SK-MEL-5 (cell line): ENCODE measurements at regions not wholly inside any gene's neighbourhood (a gene's known extent, or its start where the extent isn't known, plus 50 kb on each side); places are given as distances from the start of the nearest gene placed in this dataset.
"Not testable (repeated sequence)": the region's sequence is repeated elsewhere in the genome, so short reads cannot be mapped to it uniquely, and the experiment has no call there.

Experiments used
- DNase-seq: peaks from one replicate; pipeline ENCODE4 v3.0.0-alpha.2; 2016; ENCODE audit warnings: low read depth, low spot score
- in situ Hi-C: cut with HindIII; loops from 2 replicates; pipeline ENCODE4 v1.10.0; 2016; ENCODE audit warnings: low sequenced_read_pairs, high pct_unique_total_duplicates, low pct_unique_long_range_greater_than_20kb

GRCh38 chr3:34890247-34890646 lies 749.1 kb upstream of the ARPP21 start:
- in situ Hi-C loops: no loop called here
- DNase-seq: no peak

- no peak for DNase-seq
- in situ Hi-C loops: no loop called here
Observed at GRCh38 chr3:34891941-34892340, 747.4 kb upstream of the ARPP21 start.

- DNase-seq: no peak
- in situ Hi-C loops: no loop called here
Observed at GRCh38 chr3:34895841-34896240, 743.5 kb upstream of the ARPP21 start.

- in situ Hi-C loops, DNase-seq: not testable (repeated sequence)
Observed at GRCh38 chr3:34909679-34910078, 729.6 kb upstream of the ARPP21 start.

GRCh38 chr3:34919025-34919424 lies 720.3 kb upstream of the ARPP21 start:
- DNase-seq: no peak
- in situ Hi-C loops: no loop called here

- DNase-seq: no peak
- in situ Hi-C loops: no loop called here
Observed at GRCh38 chr3:34920806-34921205, 718.5 kb upstream of the ARPP21 start.

- no peak for DNase-seq
- in situ Hi-C loops: no loop called here
Observed at GRCh38 chr3:34924961-34925360, 714.4 kb upstream of the ARPP21 start.

GRCh38 chr3:34925851-34926250 lies 713.5 kb upstream of the ARPP21 start:
- in situ Hi-C loops: no loop called here
- DNase-seq: no peak

GRCh38 chr3:34929036-34929435 lies 710.3 kb upstream of the ARPP21 start:
- no peak for DNase-seq
- in situ Hi-C loops: no loop called here

- no peak for DNase-seq
- in situ Hi-C loops: no loop called here
Observed at GRCh38 chr3:34934660-34935059, 704.7 kb upstream of the ARPP21 start.

- DNase-seq: no peak
- in situ Hi-C loops: no loop called here
Observed at GRCh38 chr3:34938784-34939183, 700.5 kb upstream of the ARPP21 start.

GRCh38 chr3:34942256-34942655 lies 697.1 kb upstream of the ARPP21 start:
- in situ Hi-C loops: no loop called here

GRCh38 chr3:34947834-34948233 lies 691.5 kb upstream of the ARPP21 start:
- in situ Hi-C loops: no loop called here
- no peak for DNase-seq

More at GRCh38 chr3:34942256-34942655, 697.1 kb upstream of the ARPP21 start:
- DNase-seq: no peak

- in situ Hi-C loops: no loop called here
- no peak for DNase-seq
Observed at GRCh38 chr3:34948517-34948916, 690.8 kb upstream of the ARPP21 start.

- DNase-seq: no peak
- in situ Hi-C loops: no loop called here
Observed at GRCh38 chr3:34955680-34956079, 683.6 kb upstream of the ARPP21 start.

GRCh38 chr3:34956511-34956910 lies 682.8 kb upstream of the ARPP21 start:
- DNase-seq: no peak
- in situ Hi-C loops: no loop called here

GRCh38 chr3:34957677-34958076 lies 681.6 kb upstream of the ARPP21 start:
- no peak for DNase-seq
- in situ Hi-C loops: no loop called here

- DNase-seq: no peak
- in situ Hi-C loops: no loop called here
Observed at GRCh38 chr3:34969513-34969912, 669.8 kb upstream of the ARPP21 start.

- in situ Hi-C loops: no loop called here
Observed at GRCh38 chr3:34972481-34972880, 666.8 kb upstream of the ARPP21 start.

GRCh38 chr3:34973586-34973985 lies 665.7 kb upstream of the ARPP21 start:
- in situ Hi-C loops: no loop called here
- DNase-seq: no peak

More at GRCh38 chr3:34972481-34972880, 666.8 kb upstream of the ARPP21 start:
- DNase-seq: no peak
